GM21447 (cell line): ENCODE measurements at regions not wholly inside any gene's neighbourhood (a gene's known extent, or its start where the extent isn't known, plus 50 kb on each side); places are given as distances from the start of the nearest gene placed in this dataset.

Experiments used
- ATAC-seq: cut with Tn5 transposase; IDR thresholded peaks from one replicate; pipeline ENCODE4 v1.9.1; 2021; ENCODE audit not compliant: unreplicated experiment

DNA sequence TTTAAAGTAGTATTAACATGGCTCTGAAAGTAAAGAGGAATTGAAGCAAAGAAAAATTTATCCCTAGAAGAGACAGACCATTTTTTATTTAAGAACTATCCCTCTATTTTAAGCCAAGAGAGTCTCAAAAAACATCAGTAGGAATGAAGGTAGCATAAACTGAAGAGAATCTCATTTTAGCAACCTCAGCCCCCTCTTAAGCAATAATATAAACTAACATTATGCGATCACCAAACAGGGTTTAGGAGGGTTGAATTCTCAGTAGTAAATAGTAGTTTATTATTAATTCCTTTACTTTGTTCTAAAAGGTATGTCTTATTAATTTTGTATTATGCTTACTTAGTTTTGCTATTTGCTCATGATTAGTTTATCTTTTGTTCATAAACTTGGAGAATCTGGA is 287.4 kb downstream of the CDK5RAP2 start:
- no peak for ATAC-seq

- no peak for ATAC-seq
Measured at GRCh38 chr9:120291050-120291449, 288.9 kb downstream of the CDK5RAP2 start.

DNA sequence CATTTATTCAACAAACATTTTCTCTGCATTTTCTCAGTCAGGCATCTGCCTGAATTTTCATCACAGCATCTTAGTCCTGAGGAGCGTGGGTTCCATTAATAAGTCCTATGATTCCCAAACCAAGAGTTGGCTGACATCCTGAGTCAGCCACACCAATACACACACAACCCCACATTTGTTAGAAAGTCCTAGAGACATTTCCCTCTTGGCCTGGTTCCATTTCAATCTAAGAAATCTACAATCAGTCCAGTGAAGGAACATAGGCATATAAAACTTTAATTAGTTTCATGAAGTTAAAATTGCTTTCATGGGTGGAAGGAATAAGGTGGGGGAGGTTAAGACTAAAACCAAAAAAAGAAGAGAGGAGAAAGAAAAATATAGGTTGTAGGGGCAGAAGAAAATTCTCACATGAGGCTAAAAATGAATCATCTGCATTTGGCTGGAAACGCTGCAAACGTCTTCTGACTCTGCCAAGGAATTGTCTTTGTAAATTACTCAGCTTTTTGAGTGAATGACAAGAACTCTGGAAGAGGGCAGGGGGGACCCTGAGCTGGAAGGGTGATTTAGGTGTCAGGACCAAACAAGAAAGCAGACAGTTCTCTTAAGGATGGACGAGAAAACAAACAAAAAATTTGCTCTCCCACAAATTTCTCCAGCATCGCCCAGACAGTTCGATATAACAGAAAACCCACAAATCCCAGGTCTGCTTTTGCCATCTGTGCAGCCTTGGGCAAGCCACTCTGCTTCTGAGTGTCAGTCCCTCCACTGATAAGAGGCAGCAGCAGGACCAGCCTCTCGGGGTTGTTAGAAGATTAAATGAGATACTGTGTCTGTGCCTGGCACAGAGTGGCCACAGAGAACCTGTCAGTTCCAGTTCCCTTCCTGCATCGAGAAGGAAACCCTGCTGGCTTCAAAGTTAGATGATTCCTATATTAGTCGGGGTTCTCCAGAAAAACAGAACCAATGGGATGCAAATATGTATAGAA is 289.7 kb downstream of the CDK5RAP2 start:
- no peak for ATAC-seq

DNA sequence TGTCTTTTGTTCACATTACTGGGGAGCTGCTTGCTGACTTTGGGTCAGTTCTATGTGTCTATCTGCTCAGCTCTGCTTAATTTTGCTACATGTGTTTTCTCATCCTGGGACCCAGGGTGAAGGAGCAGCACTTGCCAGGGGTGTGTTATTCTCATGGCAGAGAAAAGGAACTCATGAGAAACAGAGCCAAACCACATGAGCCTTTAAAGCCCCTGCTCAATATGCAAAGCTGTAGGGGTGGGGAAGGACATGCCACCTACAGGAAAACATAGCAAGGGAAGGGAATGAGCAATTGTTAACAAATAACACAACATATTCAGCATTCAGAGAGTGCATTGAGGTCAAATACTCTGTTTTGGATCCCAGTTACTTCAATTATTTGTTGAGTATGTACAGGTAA is 290.9 kb downstream of the CDK5RAP2 start:
- no peak for ATAC-seq

GRCh38 chr9:120286530-120286929 is 293.4 kb downstream of the CDK5RAP2 start:
- no peak for ATAC-seq

DNA sequence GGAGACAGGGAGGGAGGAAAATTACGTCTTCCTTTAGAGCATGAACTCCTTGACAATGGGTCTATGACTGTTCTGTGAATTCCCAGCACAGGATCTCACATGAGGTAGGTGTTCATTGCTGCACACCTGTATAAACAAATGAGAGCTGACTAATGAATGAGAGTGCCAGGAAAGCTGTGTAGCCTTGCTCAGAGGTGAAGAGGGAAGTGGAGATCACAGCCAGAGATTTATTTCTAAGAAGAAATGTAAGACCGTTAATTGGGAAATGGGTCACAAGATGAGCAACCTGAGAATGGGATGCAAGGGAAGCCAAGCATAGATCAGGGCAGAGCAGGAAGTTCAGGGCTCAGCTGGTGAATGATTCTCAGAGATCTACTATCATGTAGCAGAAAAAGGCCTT is 295.1 kb downstream of the CDK5RAP2 start:
- no peak for ATAC-seq

- ATAC-seq: no peak
Measured at GRCh38 chr9:120281665-120282064, 298.3 kb downstream of the CDK5RAP2 start.

DNA sequence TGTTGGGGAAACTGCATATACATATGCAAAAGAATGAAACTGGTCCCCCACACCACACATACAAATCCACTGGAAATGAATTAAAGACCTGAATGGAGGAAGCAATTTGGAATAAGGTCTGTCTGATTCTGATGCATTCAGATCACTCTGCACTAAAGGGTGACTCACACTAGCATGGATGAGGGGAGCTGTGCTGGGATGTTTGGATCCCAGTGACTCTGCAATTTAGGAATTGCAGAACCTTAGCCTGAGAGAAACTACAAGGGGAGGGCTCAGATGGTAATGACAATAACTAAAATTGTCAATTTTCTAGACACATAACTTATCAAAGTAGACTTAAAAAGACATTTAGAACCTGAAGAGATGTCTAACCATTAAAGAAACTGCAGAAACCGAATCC is 312.0 kb downstream of the CDK5RAP2 start:
- ATAC-seq: no peak

DNA sequence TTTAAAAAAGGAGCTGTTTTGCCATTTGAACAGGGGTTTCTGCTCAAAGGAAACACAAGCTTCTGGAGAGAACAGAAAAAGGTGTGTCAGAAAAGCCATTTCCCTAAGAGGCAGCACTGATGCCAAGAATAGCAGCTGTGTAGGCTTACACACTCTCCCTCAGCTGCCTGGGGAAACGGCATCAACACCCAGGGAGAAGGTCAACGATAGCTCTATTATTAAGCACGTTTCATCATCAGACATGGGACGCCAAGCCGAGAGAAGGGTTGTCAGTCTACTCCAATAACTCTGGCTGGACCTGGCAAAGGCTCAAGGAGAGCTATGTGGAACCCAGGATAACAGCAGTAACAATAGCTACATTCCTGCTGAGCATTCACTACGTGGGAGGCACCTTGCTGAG is 314.2 kb downstream of the CDK5RAP2 start:
- ATAC-seq: no peak

DNA sequence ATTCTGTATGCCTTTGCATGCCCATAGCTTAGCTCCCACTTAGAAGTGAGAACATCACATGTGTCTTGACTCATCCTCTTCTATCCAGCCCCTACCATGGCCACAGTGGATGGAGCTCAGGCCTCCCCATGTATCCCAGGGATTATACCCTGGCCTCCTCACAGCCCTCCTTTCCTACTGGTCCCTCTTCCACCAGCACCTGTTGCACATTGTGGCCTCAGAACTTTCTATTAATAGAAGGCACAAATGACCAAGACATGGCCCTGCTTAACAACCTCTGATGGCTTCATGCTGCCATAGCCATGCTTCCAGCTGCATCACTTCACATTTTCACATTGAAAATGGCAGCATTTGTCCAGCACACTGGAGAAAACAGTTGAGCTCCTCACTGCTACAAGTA is 315.4 kb downstream of the CDK5RAP2 start:
- ATAC-seq: no peak

GRCh38 chr9:120263836-120264235 is 316.1 kb downstream of the CDK5RAP2 start:
- no peak for ATAC-seq

GRCh38 chr9:120261419-120261818 is 318.5 kb downstream of the CDK5RAP2 start:
- no peak for ATAC-seq

- no peak for ATAC-seq
Measured at GRCh38 chr9:120259100-120259499, 320.9 kb downstream of the CDK5RAP2 start.

DNA sequence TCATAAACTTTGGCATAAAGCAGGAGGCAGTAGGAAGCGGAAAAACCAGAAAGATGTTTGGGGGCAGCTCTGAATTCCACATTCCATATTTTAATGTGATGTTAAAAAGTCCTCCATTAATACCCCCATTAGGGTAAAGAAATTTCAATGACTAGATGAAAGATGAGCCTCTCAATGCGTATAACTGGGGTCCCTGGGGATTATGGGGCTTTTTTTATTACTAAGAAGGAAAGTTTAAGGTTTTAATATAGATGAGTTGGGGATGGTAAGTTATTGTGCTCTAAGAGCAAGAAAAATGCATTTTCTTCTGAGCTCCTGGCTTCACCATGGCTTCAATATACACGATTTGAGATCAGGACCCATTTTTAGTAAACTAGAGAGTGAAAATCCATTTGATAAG is 321.9 kb downstream of the CDK5RAP2 start:
- ATAC-seq: no peak

GRCh38 chr9:120257483-120257882 is 322.5 kb downstream of the CDK5RAP2 start:
- ATAC-seq: no peak

GRCh38 chr9:120256146-120256545 is 323.8 kb downstream of the CDK5RAP2 start:
- no peak for ATAC-seq

DNA sequence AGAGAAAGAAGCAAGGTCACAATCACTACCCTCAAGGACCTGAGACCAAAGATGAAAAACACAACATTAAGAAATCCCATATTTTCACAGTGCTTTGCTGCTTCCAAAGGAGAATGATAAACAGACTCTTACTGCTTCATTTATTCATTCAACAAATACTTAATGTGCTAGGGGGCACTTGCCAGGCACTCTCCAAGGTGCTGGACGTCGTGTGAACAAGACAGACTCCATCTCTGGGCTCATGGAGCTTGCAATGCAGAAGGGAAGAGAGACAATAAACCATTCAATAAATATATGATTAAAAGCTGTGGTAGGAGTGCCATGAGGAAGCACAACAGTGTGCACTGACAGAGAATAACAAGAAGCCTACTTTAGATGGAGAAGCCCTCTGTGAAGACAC is 327.7 kb downstream of the CDK5RAP2 start:
- no peak for ATAC-seq

DNA sequence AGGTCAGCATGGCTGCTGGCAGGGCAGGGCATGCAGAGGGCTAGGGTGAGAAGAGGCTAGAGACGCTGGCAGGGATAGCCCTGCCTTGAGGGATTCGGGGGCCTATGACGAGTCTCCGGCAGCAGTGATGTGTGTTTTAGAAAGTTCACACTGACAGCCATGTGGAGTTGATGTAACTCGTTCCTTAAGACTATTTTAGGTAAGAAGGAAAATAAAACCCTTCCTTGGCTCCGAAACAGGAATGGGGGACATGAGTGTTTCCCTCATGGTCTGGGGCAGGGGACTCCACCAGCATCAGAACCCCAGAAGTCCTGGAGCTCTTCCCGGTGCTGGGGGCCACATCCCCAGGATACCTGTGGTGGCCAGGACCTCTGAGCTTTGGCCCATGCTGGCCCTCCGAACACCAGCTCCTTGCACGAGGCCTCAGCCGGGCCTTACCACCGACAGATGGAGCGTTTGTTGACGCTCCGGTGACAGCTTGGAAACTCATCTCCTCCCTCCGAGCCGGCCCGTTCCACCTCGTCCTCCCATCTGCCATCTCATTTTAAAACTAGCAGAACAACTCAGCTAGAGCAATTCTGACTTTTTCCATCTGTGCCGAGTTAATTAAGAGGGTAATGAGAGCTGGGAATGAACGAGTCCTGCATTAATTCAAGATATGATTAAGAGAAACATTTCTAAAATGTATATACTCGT is 337.7 kb downstream of the CDK5RAP2 start:
- no peak for ATAC-seq

DNA sequence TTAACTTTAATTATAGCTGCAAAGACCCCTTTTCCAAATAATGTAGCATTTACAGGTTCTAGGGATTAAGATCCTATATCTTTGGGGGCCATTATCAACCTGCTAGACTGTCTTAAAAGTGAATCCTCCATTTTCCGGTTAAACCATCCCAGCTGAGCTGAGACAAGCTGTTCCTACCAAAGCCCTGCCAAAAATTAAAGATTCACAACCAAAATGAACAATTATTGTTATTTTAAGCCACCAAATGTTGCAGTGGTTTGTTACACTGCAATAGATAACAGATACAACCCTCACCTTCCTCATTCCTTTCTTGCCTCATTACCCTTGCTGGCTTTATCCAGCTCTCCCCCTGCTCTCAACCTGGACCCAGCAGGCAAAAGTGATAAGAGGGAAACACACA is 343.4 kb downstream of the CDK5RAP2 start:
- ATAC-seq: no peak

GRCh38 chr9:120235081-120235480 is 344.9 kb downstream of the CDK5RAP2 start:
- no peak for ATAC-seq

DNA sequence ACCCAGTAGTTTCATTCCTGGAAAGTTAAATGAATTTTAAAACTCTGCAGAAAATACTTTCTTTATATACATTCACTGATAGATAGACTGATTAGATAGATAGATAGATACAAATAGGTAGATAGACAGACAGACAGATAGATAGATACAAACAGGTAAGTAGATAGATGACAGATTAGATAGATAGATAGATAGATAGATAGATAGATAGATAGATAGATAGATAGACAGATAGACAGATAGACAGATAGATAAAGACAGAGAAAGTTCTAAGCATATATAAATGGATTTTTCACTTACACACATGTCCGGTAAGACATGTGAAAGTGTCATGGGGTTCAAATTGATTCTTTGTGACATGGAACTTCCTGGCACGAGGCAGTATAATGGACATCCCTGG is 349.7 kb downstream of the CDK5RAP2 start:
- no peak for ATAC-seq

DNA sequence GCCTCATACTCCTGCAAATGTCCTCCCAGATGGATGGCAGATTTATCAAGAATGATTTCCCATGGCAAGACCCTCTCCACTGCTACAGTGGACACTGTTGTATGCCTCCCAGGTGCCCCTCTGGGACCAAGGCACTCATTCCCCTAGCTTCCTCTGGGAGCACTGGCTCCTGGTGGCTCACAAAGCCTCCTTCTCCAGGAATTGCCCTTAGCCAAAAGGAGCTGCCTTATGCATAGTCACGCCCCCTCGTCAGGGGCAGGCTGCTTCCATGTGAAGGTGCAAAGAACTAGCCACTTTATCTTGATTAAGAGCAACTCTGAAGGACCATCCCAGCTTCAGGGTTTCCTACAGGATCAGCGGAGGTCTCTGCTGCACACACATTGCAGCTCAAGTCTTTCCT is 358.1 kb downstream of the CDK5RAP2 start:
- ATAC-seq: no peak
